Liver (tissue), 7 donors: ENCODE measurements at regions not wholly inside any gene's neighbourhood (a gene's known extent, or its start where the extent isn't known, plus 50 kb on each side); places are given as distances from the start of the nearest gene placed in this dataset.

Experiments
- DNase-seq: peaks from one replicate; pipeline ENCODE4 v3.0.0-alpha.2; 2017; ENCODE audit warnings: low spot score
- H3K27ac ChIP-seq, 2 donors: one replicate each; pipeline ENCODE4 v1.7.0; 2013; ENCODE audit warnings: inconsistent platforms in 2 of 2, low read length in 2 of 2, control low read depth in 1 of 2, low read depth in 1 of 2, mild to moderate bottlenecking in 1 of 2
- H3K27me3 ChIP-seq, 4 donors: one replicate each; pipeline versions ENCODE4 v1.6.1 to v1.7.0; 2013; ENCODE audit warnings: low read length in 3 of 4, inconsistent platforms in 1 of 4, mild to moderate bottlenecking in 1 of 4, moderate library complexity in 1 of 4; ENCODE audit not compliant: control insufficient read depth in 4 of 4, insufficient read depth in 4 of 4
- H3K36me3 ChIP-seq, 4 donors: one replicate each; pipeline versions ENCODE4 v1.6.1 to v1.7.0; 2013; ENCODE audit warnings: low read length in 3 of 4, mild to moderate bottlenecking in 3 of 4, low read depth in 1 of 4, moderate library complexity in 1 of 4; ENCODE audit not compliant: control insufficient read depth in 4 of 4, insufficient read depth in 3 of 4
- H3K4me1 ChIP-seq, 4 donors: one replicate each; pipeline versions ENCODE4 v1.6.1 to v1.7.0; 2013; ENCODE audit warnings: low read length in 3 of 4, mild to moderate bottlenecking in 3 of 4, moderate library complexity in 1 of 4; ENCODE audit not compliant: control insufficient read depth in 4 of 4, insufficient read depth in 4 of 4
- H3K4me3 ChIP-seq, 3 donors: one replicate each; pipeline versions ENCODE4 v1.6.1 to v1.7.0; 2013; ENCODE audit warnings: low read length in 3 of 3, control low read depth in 1 of 3, low read depth in 1 of 3, mild to moderate bottlenecking in 1 of 3
- H3K9ac ChIP-seq, 2 donors: one replicate each; pipeline ENCODE4 v1.7.0; 2013; ENCODE audit warnings: low read length in 2 of 2, mild to moderate bottlenecking in 2 of 2, moderate library complexity in 2 of 2, control low read depth in 1 of 2, low read depth in 1 of 2
- H3K9me3 ChIP-seq, 4 donors: one replicate each; pipeline versions ENCODE4 v1.6.1 to v1.7.0; 2013; ENCODE audit warnings: low read length in 3 of 4; ENCODE audit not compliant: control insufficient read depth in 4 of 4
- EGR1 ChIP-seq, 2 donors: IDR thresholded peaks; 2 replicates each; pipeline ENCODE4 v1.6.1; 2016 to 2018; ENCODE audit warnings: antibody characterized with exemption in 2 of 2, low read depth in 2 of 2
- FOXA1 ChIP-seq: IDR thresholded peaks from 2 replicates; pipeline ENCODE4 v1.6.1; 2016; ENCODE audit warnings: antibody characterized with exemption
- FOXA2 ChIP-seq: IDR thresholded peaks from 2 replicates; pipeline ENCODE4 v1.6.1; 2016; ENCODE audit warnings: antibody characterized with exemption
- HNF4A ChIP-seq, 2 donors: conservative IDR thresholded peaks; 2 replicates each; pipeline ENCODE4 v1.6.1; 2016; ENCODE audit warnings: antibody characterized with exemption in 2 of 2, mild to moderate bottlenecking in 2 of 2
- HNF4G ChIP-seq: IDR thresholded peaks from 2 replicates; pipeline ENCODE4 v1.6.1; 2016; ENCODE audit warnings: antibody characterized with exemption
- JUND ChIP-seq, 2 donors: IDR thresholded peaks; 2 replicates each; pipeline ENCODE4 v1.6.1; 2016; ENCODE audit warnings: antibody characterized with exemption in 2 of 2
- NR2F2 ChIP-seq: IDR thresholded peaks from 2 replicates; pipeline ENCODE4 v1.6.1; 2016; ENCODE audit warnings: antibody characterized with exemption
- RAD21 ChIP-seq, 2 donors: IDR thresholded peaks; 2 replicates each; pipeline ENCODE4 v1.6.1; 2016; ENCODE audit warnings: antibody characterized with exemption in 2 of 2, mild to moderate bottlenecking in 2 of 2
- RXRA ChIP-seq, 2 donors: IDR thresholded peaks; 2 replicates each; pipeline ENCODE4 v1.6.1; 2017 to 2018; ENCODE audit warnings: antibody characterized with exemption in 2 of 2, mild to moderate bottlenecking in 1 of 2
- SP1 ChIP-seq: IDR thresholded peaks from 2 replicates; pipeline ENCODE4 v1.6.1; 2018; ENCODE audit warnings: antibody characterized with exemption, mild to moderate bottlenecking
- TAF1 ChIP-seq: conservative IDR thresholded peaks from 2 replicates; pipeline ENCODE4 v1.6.1; 2016; ENCODE audit warnings: antibody characterized with exemption, mild to moderate bottlenecking
- YY1 ChIP-seq: IDR thresholded peaks from 2 replicates; pipeline ENCODE4 v1.6.1; 2016; ENCODE audit warnings: antibody characterized with exemption, mild to moderate bottlenecking
- WGBS: extraction: QIAGEN DNeasy Blood & Tissue Kit; methylation state at CpG from one replicate; pipeline ENCODE4 v1.1.7; 2013; 5-methylcytosine and 5-hydroxymethylcytosine counted together
- TF ChIP-seq, protein P1 (sequence below): IDR thresholded peaks from 2 replicates; pipeline ENCODE4 v1.6.1; 2016; ENCODE audit warnings: antibody characterized with exemption
- TF ChIP-seq, protein P2 (sequence below): IDR thresholded peaks from 2 replicates; pipeline ENCODE4 v1.6.1; 2016; ENCODE audit warnings: antibody characterized with exemption
- TF ChIP-seq, protein P3 (sequence below): IDR thresholded peaks from 2 replicates; pipeline ENCODE4 v1.6.1; 2016; ENCODE audit warnings: antibody characterized with exemption, mild to moderate bottlenecking
- TF ChIP-seq, protein P4 (sequence below): IDR thresholded peaks from 2 replicates; pipeline ENCODE4 v1.6.1; 2016; ENCODE audit warnings: antibody characterized with exemption
- donor health status: healthy.
- donor health status: healthy.
- donor health status: healthy.
- donor health status: healthy.

DNA sequence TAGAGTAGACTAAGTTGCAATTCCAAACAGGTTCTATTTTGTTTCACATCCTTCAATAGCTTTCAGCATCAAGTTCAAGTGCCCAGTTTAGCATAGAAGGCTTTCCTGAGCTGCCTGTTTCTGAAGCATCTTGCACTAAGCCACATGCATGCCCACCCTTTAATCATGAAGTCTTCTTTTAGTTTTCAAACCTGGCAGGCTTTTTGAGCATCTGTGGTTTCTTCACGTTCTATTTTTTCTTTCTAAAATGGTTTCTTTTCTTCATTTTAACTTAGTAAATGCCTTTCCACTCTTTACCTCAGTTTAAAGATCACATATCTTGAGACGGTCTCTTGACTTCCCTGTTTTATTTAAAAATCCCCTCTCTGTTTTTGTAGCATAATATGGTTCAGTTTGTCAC is 360.1 kb downstream of the MAN2A1 start:
- no peak for DNase-seq
- TF ChIP-seq, protein P1, sequence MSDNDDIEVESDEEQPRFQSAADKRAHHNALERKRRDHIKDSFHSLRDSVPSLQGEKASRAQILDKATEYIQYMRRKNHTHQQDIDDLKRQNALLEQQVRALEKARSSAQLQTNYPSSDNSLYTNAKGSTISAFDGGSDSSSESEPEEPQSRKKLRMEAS: no peak
- TF ChIP-seq, protein P2, sequence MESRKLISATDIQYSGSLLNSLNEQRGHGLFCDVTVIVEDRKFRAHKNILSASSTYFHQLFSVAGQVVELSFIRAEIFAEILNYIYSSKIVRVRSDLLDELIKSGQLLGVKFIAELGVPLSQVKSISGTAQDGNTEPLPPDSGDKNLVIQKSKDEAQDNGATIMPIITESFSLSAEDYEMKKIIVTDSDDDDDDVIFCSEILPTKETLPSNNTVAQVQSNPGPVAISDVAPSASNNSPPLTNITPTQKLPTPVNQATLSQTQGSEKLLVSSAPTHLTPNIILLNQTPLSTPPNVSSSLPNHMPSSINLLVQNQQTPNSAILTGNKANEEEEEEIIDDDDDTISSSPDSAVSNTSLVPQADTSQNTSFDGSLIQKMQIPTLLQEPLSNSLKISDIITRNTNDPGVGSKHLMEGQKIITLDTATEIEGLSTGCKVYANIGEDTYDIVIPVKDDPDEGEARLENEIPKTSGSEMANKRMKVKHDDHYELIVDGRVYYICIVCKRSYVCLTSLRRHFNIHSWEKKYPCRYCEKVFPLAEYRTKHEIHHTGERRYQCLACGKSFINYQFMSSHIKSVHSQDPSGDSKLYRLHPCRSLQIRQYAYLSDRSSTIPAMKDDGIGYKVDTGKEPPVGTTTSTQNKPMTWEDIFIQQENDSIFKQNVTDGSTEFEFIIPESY: no peak
- TF ChIP-seq FOXA2 (no peak), YY1 (no peak), FOXA1 (no peak), JUND (IDR thresholded peaks at IDR 0.05) (no peak), HNF4G (no peak), SP1 (no peak), RAD21 (IDR thresholded peaks at IDR 0.05) (no peak), NR2F2 (no peak), EGR1 (IDR thresholded peaks at IDR 0.05; ENCODE audit: low read depth in 2 of 2) (no peak), RXRA (IDR thresholded peaks at IDR 0.05) (no peak), TAF1 (no peak)
- TF ChIP-seq, protein P3, sequence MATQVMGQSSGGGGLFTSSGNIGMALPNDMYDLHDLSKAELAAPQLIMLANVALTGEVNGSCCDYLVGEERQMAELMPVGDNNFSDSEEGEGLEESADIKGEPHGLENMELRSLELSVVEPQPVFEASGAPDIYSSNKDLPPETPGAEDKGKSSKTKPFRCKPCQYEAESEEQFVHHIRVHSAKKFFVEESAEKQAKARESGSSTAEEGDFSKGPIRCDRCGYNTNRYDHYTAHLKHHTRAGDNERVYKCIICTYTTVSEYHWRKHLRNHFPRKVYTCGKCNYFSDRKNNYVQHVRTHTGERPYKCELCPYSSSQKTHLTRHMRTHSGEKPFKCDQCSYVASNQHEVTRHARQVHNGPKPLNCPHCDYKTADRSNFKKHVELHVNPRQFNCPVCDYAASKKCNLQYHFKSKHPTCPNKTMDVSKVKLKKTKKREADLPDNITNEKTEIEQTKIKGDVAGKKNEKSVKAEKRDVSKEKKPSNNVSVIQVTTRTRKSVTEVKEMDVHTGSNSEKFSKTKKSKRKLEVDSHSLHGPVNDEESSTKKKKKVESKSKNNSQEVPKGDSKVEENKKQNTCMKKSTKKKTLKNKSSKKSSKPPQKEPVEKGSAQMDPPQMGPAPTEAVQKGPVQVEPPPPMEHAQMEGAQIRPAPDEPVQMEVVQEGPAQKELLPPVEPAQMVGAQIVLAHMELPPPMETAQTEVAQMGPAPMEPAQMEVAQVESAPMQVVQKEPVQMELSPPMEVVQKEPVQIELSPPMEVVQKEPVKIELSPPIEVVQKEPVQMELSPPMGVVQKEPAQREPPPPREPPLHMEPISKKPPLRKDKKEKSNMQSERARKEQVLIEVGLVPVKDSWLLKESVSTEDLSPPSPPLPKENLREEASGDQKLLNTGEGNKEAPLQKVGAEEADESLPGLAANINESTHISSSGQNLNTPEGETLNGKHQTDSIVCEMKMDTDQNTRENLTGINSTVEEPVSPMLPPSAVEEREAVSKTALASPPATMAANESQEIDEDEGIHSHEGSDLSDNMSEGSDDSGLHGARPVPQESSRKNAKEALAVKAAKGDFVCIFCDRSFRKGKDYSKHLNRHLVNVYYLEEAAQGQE: no peak
- TF ChIP-seq, protein P4, sequence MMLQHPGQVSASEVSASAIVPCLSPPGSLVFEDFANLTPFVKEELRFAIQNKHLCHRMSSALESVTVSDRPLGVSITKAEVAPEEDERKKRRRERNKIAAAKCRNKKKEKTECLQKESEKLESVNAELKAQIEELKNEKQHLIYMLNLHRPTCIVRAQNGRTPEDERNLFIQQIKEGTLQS: no peak
- Histone ChIP-seq H3K9me3 (no peaks in the 10 kb centered on the region), H3K27me3 (no peaks in the 10 kb centered on the region), H3K36me3 (no peaks in the 10 kb centered on the region), H3K4me1 (peaks cover 3 to 10% (median 7%) of the 10 kb centered on the region in 4 donors), H3K27ac (no peak overlapping the region), H3K4me3 (no peak overlapping the region), H3K9ac (no peak overlapping the region)
- WGBS: 87% methylated on average over 2 of the region's 2 CpGs

DNA sequence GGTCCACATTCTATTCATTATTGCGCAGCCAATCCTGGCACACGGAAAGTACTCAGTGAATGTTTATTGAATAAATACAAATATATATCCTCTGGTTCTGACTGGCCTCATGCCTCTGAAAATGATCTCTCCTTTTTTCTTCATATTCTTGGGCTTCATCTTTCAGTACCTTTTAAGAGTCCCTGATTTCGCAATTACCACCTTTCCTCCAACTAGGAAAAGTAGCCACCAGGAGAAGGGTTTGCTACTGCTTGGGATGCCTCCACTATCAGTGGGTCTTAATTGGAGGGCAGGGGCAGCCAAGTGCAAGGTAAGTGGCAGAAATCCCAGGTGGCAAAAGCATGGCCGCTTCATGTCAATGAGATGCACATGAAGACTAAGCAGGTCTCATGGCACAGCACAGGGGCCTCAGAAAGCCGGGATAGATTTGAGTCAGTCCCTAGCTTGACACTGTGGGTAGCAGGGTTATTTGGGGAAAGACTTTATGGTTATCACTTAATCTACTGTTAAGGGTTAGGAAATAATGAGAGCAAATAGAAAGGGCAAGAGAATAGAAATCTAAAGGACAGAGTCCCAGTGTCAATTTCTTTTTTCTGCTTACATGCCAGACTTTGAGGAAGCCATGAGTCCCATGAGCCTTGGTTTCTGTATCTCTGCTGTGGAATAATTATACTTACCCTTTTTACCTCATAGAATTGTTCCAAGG is 361.1 kb downstream of the MAN2A1 start:
- WGBS: 80% methylated on average over 5 of the region's 5 CpGs
- H3K27ac ChIP-seq: no peak overlapping the region

More for the DNA sequence above, 361.1 kb downstream of the MAN2A1 start:
- Histone ChIP-seq H3K36me3 (no peaks in the 10 kb centered on the region), H3K27me3 (no peaks in the 10 kb centered on the region), H3K4me1 (peaks cover 3 to 10% (median 7%) of the 10 kb centered on the region in 4 donors), H3K9me3 (no peaks in the 10 kb centered on the region), H3K9ac (no peak overlapping the region), H3K4me3 (no peak overlapping the region)
- no peak for TF ChIP-seq TAF1
- TF ChIP-seq HNF4A (conservative IDR thresholded peaks at IDR 0.05): peak in 1 of 2 donors; percentile 13
- DNase-seq: no peak
